ENCODE measurements at regions not wholly inside any gene's neighbourhood (a gene's known extent, or its start where the extent isn't known, plus 50 kb on each side); places are given as distances from the start of the nearest gene placed in this dataset.

- DNase-seq (ENCODE audit: low read depth): no peak
- H3K4me2 ChIP-seq (ENCODE audit: low read length): no peak overlapping the region
Measured at GRCh38 chr14:97217111-97217885, 420.1 kb downstream of the VRK1 start.

GRCh38 chr14:97218274-97218673 lies 421.1 kb downstream of the VRK1 start:
- no peak for TF ChIP-seq EZH2 (IDR thresholded peaks at IDR 0.05; ENCODE audit: insufficient read depth, low read length)
- TF ChIP-seq CTCF (IDR thresholded peaks at IDR 0.05; ENCODE audit: insufficient read depth, low read depth, low read length): no peak
- FAIRE-seq: no peak
- H3K4me2 ChIP-seq (ENCODE audit: low read length): peak overlapping the region; percentile 89
- Mint-ChIP-seq H3K4me1 (ENCODE audit: low read depth, unreplicated experiment) (peaks cover 2% of the 10 kb centered on the region), H3K27ac (ENCODE audit: unreplicated experiment) (peak overlapping the region; percentile 62), H3K9me3 (ENCODE audit: unreplicated experiment) (no peaks in the 10 kb centered on the region), H3K4me3 (ENCODE audit: unreplicated experiment) (peak overlapping the region; percentile 61), H3K36me3 (ENCODE audit: low read depth, unreplicated experiment) (no peaks in the 10 kb centered on the region), H3K27me3 (ENCODE audit: low read depth, unreplicated experiment) (peaks cover 10% of the 10 kb centered on the region)
- no peak overlapping the region for H3K9ac ChIP-seq (ENCODE audit: low read length)
- no peaks in the 10 kb centered on the region for H3K9me3 ChIP-seq (ENCODE audit: insufficient read depth, low read depth, low read length)
- H3K4me1 ChIP-seq (ENCODE audit: insufficient read depth, low read length): peaks cover 5% of the 10 kb centered on the region
- peaks cover 30% of the 10 kb centered on the region for H3K27me3 ChIP-seq (ENCODE audit: insufficient read depth, low read length)
- no peak for DNase-seq (ENCODE audit: low read depth)
- H3K36me3 ChIP-seq (ENCODE audit: insufficient read depth, low read length): no peaks in the 10 kb centered on the region
- H3K4me3 ChIP-seq (ENCODE audit: insufficient read depth, low read depth, low read length): peak overlapping the region; percentile 59
- H3K27ac ChIP-seq (ENCODE audit: low read depth, low read length): no peak overlapping the region
- H2AFZ ChIP-seq (ENCODE audit: low read depth, low read length): no peak overlapping the region
- no peaks in the 10 kb centered on the region for H4K20me1 ChIP-seq (ENCODE audit: insufficient read depth, low read length)
- H3K79me2 ChIP-seq (ENCODE audit: insufficient read depth, low read length): no peaks in the 10 kb centered on the region

More at GRCh38 chr14:97217111-97217885, 420.1 kb downstream of the VRK1 start:
- Histone ChIP-seq H2AFZ (ENCODE audit: low read depth, low read length) (no peak overlapping the region), H3K27me3 (ENCODE audit: insufficient read depth, low read length) (peaks cover 29% of the 10 kb centered on the region), H3K36me3 (ENCODE audit: insufficient read depth, low read length) (no peaks in the 10 kb centered on the region), H3K4me1 (ENCODE audit: insufficient read depth, low read length) (peaks cover 5% of the 10 kb centered on the region), H3K9ac (ENCODE audit: low read length) (no peak overlapping the region), H3K9me3 (ENCODE audit: insufficient read depth, low read depth, low read length) (no peaks in the 10 kb centered on the region), H3K27ac (ENCODE audit: low read depth, low read length) (no peak overlapping the region), H3K79me2 (ENCODE audit: insufficient read depth, low read length) (no peaks in the 10 kb centered on the region), H3K4me3 (ENCODE audit: insufficient read depth, low read depth, low read length) (no peak overlapping the region), H4K20me1 (ENCODE audit: insufficient read depth, low read length) (no peaks in the 10 kb centered on the region)
- no peak for FAIRE-seq
- Mint-ChIP-seq H3K27me3 (ENCODE audit: low read depth, unreplicated experiment) (peaks cover 10% of the 10 kb centered on the region), H3K9me3 (ENCODE audit: unreplicated experiment) (no peaks in the 10 kb centered on the region), H3K4me3 (ENCODE audit: unreplicated experiment) (no peak overlapping the region), H3K36me3 (ENCODE audit: low read depth, unreplicated experiment) (no peaks in the 10 kb centered on the region), H3K27ac (ENCODE audit: unreplicated experiment) (no peak overlapping the region), H3K4me1 (ENCODE audit: low read depth, unreplicated experiment) (peaks cover 2% of the 10 kb centered on the region)
- TF ChIP-seq CTCF (IDR thresholded peaks at IDR 0.05; ENCODE audit: insufficient read depth, low read depth, low read length): no peak
- no peak for TF ChIP-seq EZH2 (IDR thresholded peaks at IDR 0.05; ENCODE audit: insufficient read depth, low read length)

Data from astrocyte (in vitro differentiated cells and primary cell).